Transverse colon (tissue), 4 donors: ENCODE measurements at regions not wholly inside any gene's neighbourhood (a gene's known extent, or its start where the extent isn't known, plus 50 kb on each side); places are given as distances from the start of the nearest gene placed in this dataset.

Experiments
- DNase-seq: peaks from one replicate; pipeline ENCODE4 v3.0.0-alpha.2; 2019
- H3K27ac ChIP-seq, 4 donors: fragments of 200-600 bp; sonication (generic); 2 replicates each; pipeline ENCODE4 v1.5.1; 2016 to 2018; ENCODE audit warnings: inconsistent platforms in 4 of 4
- H3K27me3 ChIP-seq: fragments of 200-600 bp; sonication (generic); 2 replicates; pipeline ENCODE4 v1.5.1; 2017; ENCODE audit warnings: inconsistent platforms
- H3K36me3 ChIP-seq, 4 donors: fragments of 200-600 bp; sonication (generic); 2 replicates each; pipeline ENCODE4 v1.5.1; 2017 to 2019; ENCODE audit warnings: inconsistent platforms in 4 of 4
- H3K4me1 ChIP-seq, 4 donors: fragments of 200-600 bp; sonication (generic); 2 replicates each; pipeline ENCODE4 v1.5.1; 2017 to 2020; ENCODE audit warnings: inconsistent platforms in 4 of 4
- H3K4me3 ChIP-seq, 4 donors: fragments of 200-600 bp; sonication (generic); 1 replicate in 1 of 4; 2 replicates in 3 of 4; pipeline versions ENCODE4 v1.5.1 to v1.6.1; 2017 to 2019; ENCODE audit warnings: inconsistent platforms in 4 of 4
- H3K9me3 ChIP-seq, 2 donors: fragments of 200-600 bp; sonication (generic); 2 replicates each; pipeline ENCODE4 v1.5.1; 2017 to 2019; ENCODE audit warnings: inconsistent platforms in 2 of 2
- CTCF ChIP-seq, 5 experiments: fragments of 200-600 bp in 3 of 5; fragments of 450-650 bp in 2 of 5; sonication (generic) in 3 of 5; IDR thresholded peaks; 1 replicate in 2 of 5; 2 replicates in 3 of 5; pipeline ENCODE4 v1.5.1; 2016 to 2017; ENCODE audit warnings: antibody characterized with exemption in 5 of 5, inconsistent platforms in 3 of 5, mild to moderate bottlenecking in 2 of 5, moderate library complexity in 1 of 5
- EP300 ChIP-seq: sonication (generic); formaldehyde crosslinking; IDR thresholded peaks from one replicate; pipeline ENCODE4 v1.6.1; 2017; ENCODE audit warnings: antibody characterized with exemption, low read depth
- POLR2A ChIP-seq: fragments of 450-650 bp; IDR thresholded peaks from one replicate; pipeline ENCODE4 v1.6.1; 2016; ENCODE audit warnings: antibody characterized with exemption, mild to moderate bottlenecking, moderate library complexity
- POLR2AphosphoS5 ChIP-seq, 3 donors: sonication (generic); formaldehyde crosslinking; IDR thresholded peaks; one replicate each; pipeline ENCODE4 v1.6.1; 2016; ENCODE audit warnings: antibody characterized with exemption in 3 of 3
- WGBS, 2 donors: methylation state at CpG; one replicate each; pipeline ENCODE4 v1.1.5; 2018; ENCODE audit warnings: low coverage in 1 of 2; 5-methylcytosine and 5-hydroxymethylcytosine counted together
- in situ Hi-C, 4 donors: fragments of 200-750 bp; cut with MboI; loops; one replicate each; pipeline versions ENCODE4 v1.15.0 to v1.15.1; 2017; ENCODE audit warnings: low sequenced_read_pairs in 3 of 4, low pct_ligation_motif_present in 1 of 4, low pct_unique_long_range_greater_than_20kb in 1 of 4
- intact Hi-C: fragments of 100-400 bp; cut with DNase I; formaldehyde crosslinking; loops from one replicate; pipeline ENCODE4 v1.15.1; 2023; ENCODE audit warnings: low total_unique reads

DNA sequence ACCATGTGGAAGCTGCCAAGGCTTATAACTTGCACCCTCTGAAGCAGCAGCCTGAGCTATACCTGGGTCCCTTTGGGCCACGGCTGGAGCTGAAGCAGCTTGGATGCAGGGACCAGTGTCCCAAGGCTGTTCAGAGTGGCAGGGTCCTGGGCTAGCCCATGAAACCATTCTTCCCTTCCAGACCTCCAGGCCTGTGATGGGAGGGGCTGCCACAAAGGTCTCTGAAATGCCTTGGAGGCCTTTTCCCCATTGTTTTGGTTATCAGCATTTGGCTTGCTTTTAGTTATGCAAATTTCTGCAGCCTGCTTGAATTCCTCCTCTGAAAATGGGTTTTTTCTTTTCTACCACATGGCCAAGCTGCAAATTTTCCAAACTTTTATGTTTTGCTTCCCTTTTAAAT is 433.7 kb upstream of the ACO1 start:
- in situ Hi-C loops = loop anchor here in 1 of 4 donors (25.0 kb wide), 1 partner anchor 88 kb away; no protein-coding TSS in a partner anchor

GRCh38 chr9:31958572-31958971 is 425.9 kb upstream of the ACO1 start:
- WGBS, 2 donors = 48 to 100% methylated on average over 1 of the region's 1 CpG
- no peak overlapping the region for H3K4me3 ChIP-seq
- in situ Hi-C loops = loop anchor here in 1 of 4 donors (25.0 kb wide), 1 partner anchor 96 kb away; no protein-coding TSS in a partner anchor

More for the DNA sequence above, 433.7 kb upstream of the ACO1 start:
- Histone ChIP-seq H3K9me3 (peaks cover 0 to 5% of the 10 kb centered on the region in 2 donors), H3K4me3 (no peak overlapping the region), H3K4me1 (no peaks in the 10 kb centered on the region), H3K36me3 (no peaks in the 10 kb centered on the region), H3K27me3 (no peaks in the 10 kb centered on the region), H3K27ac (no peak overlapping the region)
- no peak for DNase-seq
- TF ChIP-seq EP300 (no peak), POLR2A (no peak), POLR2AphosphoS5 (IDR thresholded peaks at IDR 0.05) (no peak), CTCF (IDR thresholded peaks at IDR 0.05) (no peak)
- intact Hi-C loops = no loop called here
- 29% methylated on average over 1 of the region's 1 CpG; no CpG with 5 or more reads in 1 of the 2 donors for WGBS, 2 donors

GRCh38 chr9:31969552-31969951 is 414.9 kb upstream of the ACO1 start:
- Histone ChIP-seq H3K9me3 (no peaks in the 10 kb centered on the region), H3K4me1 (no peaks in the 10 kb centered on the region), H3K27me3 (no peaks in the 10 kb centered on the region), H3K27ac (no peak overlapping the region), H3K36me3 (no peaks in the 10 kb centered on the region), H3K4me3 (no peak overlapping the region)
- in situ Hi-C loops = loop anchor here in 1 of 4 donors (25.0 kb wide), 1 partner anchor 107 kb away; no protein-coding TSS in a partner anchor
- WGBS, 2 donors = 38 to 64% methylated on average over 2 of the region's 2 CpGs
- intact Hi-C loops = no loop called here
- no peak for DNase-seq
- TF ChIP-seq EP300 = no peak
- no peak for TF ChIP-seq POLR2AphosphoS5 (IDR thresholded peaks at IDR 0.05)
- no peak for TF ChIP-seq POLR2A
- no peak for TF ChIP-seq CTCF (IDR thresholded peaks at IDR 0.05)

More at GRCh38 chr9:31958572-31958971, 425.9 kb upstream of the ACO1 start:
- no peak overlapping the region for H3K27ac ChIP-seq
- DNase-seq = no peak
- H3K36me3 ChIP-seq = no peaks in the 10 kb centered on the region
- TF ChIP-seq CTCF (IDR thresholded peaks at IDR 0.05) = no peak
- TF ChIP-seq POLR2A = no peak
- TF ChIP-seq POLR2AphosphoS5 (IDR thresholded peaks at IDR 0.05) = no peak
- no peak for TF ChIP-seq EP300
- no peaks in the 10 kb centered on the region for H3K4me1 ChIP-seq
- no peaks in the 10 kb centered on the region for H3K27me3 ChIP-seq
- peaks cover 11% of the 10 kb centered on the region in 2 donors for H3K9me3 ChIP-seq
- intact Hi-C loops = no loop called here

DNA sequence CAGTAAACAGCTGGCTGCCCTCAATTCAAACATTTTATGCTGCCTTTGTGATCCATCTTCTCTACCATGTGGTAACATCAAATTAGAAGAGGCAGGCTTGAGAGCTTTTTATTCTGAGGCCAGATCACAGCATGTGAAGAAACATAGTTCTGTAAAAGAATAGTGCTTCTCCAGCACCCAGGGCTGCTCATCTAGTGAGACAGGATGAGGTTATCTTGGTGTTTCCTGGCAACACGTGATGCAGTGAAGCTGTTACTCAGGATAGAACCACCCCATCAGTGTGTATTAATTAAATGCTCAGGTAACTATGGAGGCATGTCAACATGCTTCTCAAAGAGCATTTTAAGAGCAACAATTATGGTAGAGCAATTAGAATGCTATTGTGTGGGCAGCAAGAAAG is 400.5 kb upstream of the ACO1 start:
- Histone ChIP-seq H3K36me3 (no peaks in the 10 kb centered on the region), H3K27ac (no peak overlapping the region), H3K4me1 (no peaks in the 10 kb centered on the region), H3K27me3 (no peaks in the 10 kb centered on the region), H3K4me3 (no peak overlapping the region), H3K9me3 (no peaks in the 10 kb centered on the region)
- no peak for DNase-seq
- 38 to 40% methylated on average over 1 of the region's 1 CpG for WGBS, 2 donors
- TF ChIP-seq POLR2A (no peak), CTCF (IDR thresholded peaks at IDR 0.05) (no peak), POLR2AphosphoS5 (IDR thresholded peaks at IDR 0.05) (no peak), EP300 (no peak)
- intact Hi-C loops = no loop called here
- in situ Hi-C loops = no loop called here
